Lower leg skin (tissue), 4 donors: ENCODE measurements at regions not wholly inside any gene's neighbourhood (a gene's known extent, or its start where the extent isn't known, plus 50 kb on each side); places are given as distances from the start of the nearest gene placed in this dataset.

Experiments
- DNase-seq, 2 donors: peaks; one replicate each; pipeline ENCODE4 v3.0.0-alpha.2; 2019; ENCODE audit warnings: low spot score in 2 of 2
- H3K4me3 ChIP-seq: fragments of 200-600 bp; sonication (generic); 2 replicates; pipeline ENCODE4 v1.5.1; 2017; ENCODE audit warnings: mild to moderate bottlenecking, low read depth; ENCODE audit not compliant: poor library complexity, severe bottlenecking
- POLR2A ChIP-seq, 2 donors: fragments of 450-650 bp; IDR thresholded peaks; one replicate each; pipeline ENCODE4 v1.6.1; 2016 to 2017; ENCODE audit warnings: antibody characterized with exemption in 2 of 2, mild to moderate bottlenecking in 1 of 2, moderate library complexity in 1 of 2
- WGBS, 2 donors: methylation state at CpG; one replicate each; pipeline ENCODE4 v1.1.5; 2018; 5-methylcytosine and 5-hydroxymethylcytosine counted together
- intact Hi-C: fragments of 100-400 bp; cut with DNase I; formaldehyde crosslinking; loops from one replicate; pipeline ENCODE4 v1.15.0; 2023; ENCODE audit warnings: low total_unique reads
- TF ChIP-seq, protein P1 (sequence below), 3 donors: fragments of 450-650 bp; IDR thresholded peaks; one replicate each; pipeline ENCODE4 v1.5.1; 2016; ENCODE audit warnings: antibody characterized with exemption in 3 of 3, mild to moderate bottlenecking in 3 of 3, moderate library complexity in 2 of 3

DNA sequence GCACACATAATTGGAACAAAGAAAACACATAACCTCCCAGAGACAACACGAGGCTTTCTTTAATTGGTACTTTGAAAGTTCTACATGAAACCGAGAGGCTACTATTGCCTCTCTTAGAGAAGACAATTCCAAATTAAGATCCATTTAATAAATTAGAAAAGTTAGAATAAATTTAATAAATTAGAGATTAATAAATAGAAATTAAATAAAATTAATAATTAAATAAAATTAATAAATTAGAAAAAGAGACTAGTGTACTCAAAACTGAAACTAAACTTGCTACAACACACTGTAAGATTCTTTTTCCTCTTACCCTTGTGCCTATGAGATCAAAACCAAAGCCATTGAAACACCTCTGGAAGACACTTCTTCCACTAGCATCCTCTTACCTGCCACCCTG lies 199.0 kb downstream of the URB2 start:
- H3K4me3 ChIP-seq, result no peak overlapping the region
- intact Hi-C loops, result no loop called here
- 86 to 92% methylated on average over 2 of the region's 2 CpGs for WGBS, 2 donors
- TF ChIP-seq POLR2A (IDR thresholded peaks at IDR 0.05), result no peak
- TF ChIP-seq, protein P1, sequence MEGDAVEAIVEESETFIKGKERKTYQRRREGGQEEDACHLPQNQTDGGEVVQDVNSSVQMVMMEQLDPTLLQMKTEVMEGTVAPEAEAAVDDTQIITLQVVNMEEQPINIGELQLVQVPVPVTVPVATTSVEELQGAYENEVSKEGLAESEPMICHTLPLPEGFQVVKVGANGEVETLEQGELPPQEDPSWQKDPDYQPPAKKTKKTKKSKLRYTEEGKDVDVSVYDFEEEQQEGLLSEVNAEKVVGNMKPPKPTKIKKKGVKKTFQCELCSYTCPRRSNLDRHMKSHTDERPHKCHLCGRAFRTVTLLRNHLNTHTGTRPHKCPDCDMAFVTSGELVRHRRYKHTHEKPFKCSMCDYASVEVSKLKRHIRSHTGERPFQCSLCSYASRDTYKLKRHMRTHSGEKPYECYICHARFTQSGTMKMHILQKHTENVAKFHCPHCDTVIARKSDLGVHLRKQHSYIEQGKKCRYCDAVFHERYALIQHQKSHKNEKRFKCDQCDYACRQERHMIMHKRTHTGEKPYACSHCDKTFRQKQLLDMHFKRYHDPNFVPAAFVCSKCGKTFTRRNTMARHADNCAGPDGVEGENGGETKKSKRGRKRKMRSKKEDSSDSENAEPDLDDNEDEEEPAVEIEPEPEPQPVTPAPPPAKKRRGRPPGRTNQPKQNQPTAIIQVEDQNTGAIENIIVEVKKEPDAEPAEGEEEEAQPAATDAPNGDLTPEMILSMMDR (IDR thresholded peaks at IDR 0.05), result no peak
- no peak for DNase-seq

DNA sequence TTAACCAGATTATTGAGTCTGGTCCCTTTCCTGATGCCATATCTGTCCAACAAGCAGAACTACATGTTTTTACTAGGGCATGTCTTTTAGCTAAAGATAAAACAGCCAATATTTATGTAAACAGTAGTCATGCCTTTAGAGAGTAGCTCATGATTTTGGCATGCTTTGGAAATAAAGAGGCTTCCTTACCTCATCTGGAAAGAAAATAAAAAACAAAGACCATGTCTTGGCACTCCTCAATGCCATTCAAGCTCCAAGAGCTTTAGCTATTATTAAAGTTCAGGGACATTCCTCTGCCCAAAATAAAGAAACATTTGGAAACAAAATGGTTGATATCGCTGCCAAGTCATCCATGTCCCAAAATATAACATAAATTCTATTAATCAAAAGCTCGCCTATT lies 202.4 kb downstream of the URB2 start:
- intact Hi-C loops, result no loop called here
- TF ChIP-seq POLR2A (IDR thresholded peaks at IDR 0.05), result no peak
- TF ChIP-seq, protein P1 (IDR thresholded peaks at IDR 0.05), result no peak
- H3K4me3 ChIP-seq, result no peak overlapping the region
- DNase-seq, result no peak
- 38 to 44% methylated on average over 2 of the region's 2 CpGs for WGBS, 2 donors

DNA sequence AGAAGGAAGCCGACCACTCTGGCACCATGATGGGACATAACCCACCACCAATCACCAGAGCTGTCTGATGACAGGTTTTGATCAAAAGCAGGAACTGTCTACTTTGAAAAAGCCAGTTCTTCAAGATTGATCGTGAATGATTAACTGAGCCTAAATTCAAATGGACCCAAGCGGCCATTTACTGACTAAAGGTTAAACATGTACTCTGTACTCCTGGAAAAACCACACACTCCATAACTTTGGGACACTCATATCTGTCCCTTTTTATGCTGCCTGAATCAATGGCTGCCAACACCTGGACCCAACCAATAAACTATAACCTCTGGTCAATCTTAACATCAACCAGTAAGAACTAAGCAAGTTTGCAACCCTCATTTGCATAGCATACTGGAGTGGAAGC lies 206.6 kb downstream of the URB2 start:
- H3K4me3 ChIP-seq, result no peak overlapping the region
- TF ChIP-seq, protein P1 (IDR thresholded peaks at IDR 0.05), result no peak
- no peak for TF ChIP-seq POLR2A (IDR thresholded peaks at IDR 0.05)
- 96 to 97% methylated on average over 3 of the region's 3 CpGs for WGBS, 2 donors
- intact Hi-C loops, result no loop called here
- no peak for DNase-seq

DNA sequence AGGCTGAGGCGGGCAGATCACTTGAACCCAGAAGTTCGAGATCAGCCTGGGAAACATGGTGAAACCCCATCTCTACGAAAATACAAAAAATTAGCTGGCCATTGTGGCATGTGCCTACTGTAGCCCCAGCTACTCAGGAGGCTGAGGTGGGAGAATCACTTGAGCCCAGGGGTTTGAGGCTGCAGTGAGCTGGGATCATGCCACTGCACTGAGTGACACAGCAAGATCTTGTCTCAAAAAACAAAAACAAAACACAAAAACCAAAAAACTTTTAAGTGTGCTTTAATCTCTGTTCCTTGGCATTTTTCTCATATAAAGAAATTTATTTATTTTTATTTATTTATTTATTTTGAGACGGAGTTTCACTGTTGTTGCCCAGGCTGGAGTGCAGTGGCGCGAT lies 208.2 kb downstream of the URB2 start:
- 90 to 92% methylated on average over 6 of the region's 6 CpGs for WGBS, 2 donors
- no peak overlapping the region for H3K4me3 ChIP-seq
- TF ChIP-seq POLR2A (IDR thresholded peaks at IDR 0.05), result no peak
- TF ChIP-seq, protein P1 (IDR thresholded peaks at IDR 0.05), result no peak
- DNase-seq, result no peak
- intact Hi-C loops, result no loop called here

DNA sequence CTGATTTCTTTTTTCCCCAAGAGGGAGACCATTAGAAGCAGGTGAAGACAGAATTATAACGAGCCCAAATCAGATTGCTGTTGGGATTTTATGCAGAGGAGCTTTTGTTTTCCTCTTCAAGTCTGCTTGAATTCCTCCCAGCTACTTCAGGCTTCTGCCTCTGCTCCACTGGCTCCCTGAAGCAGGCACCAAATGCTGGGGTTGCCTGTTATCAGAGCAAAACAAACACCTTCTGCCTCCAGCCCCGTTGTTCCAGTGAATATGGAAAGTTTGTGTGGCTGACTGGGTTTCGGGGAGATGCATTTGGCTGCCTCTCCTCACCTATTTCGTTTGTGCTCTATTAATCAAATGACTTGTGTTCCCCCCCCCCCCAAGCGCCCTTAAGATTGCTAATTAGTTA lies 209.2 kb downstream of the URB2 start:
- intact Hi-C loops, result no loop called here
- no peak overlapping the region for H3K4me3 ChIP-seq
- DNase-seq, result no peak
- 66 to 69% methylated on average over 5 of the region's 5 CpGs for WGBS, 2 donors
- TF ChIP-seq, protein P1 (IDR thresholded peaks at IDR 0.05), result no peak
- TF ChIP-seq POLR2A (IDR thresholded peaks at IDR 0.05), result no peak

DNA sequence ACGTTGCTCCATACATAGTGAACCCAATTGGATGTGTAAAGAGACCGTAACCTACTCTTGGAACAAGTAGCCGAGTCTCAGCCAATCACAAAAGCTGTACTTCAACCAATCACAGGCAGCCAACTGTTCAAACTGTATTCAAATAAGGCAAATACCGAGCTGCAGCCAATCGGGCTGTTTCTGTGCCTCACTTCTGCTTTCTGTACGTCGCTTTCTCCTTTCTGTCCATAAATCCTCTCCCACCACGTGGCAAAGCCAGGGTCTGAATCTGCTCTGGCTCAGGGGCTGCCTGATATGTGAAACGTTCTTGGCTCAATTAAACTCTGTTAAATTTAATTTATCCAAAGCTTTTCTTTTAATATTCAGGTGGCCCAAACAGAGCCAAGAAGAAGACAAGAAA lies 210.3 kb downstream of the URB2 start:
- no peak for DNase-seq
- no peak overlapping the region for H3K4me3 ChIP-seq
- intact Hi-C loops, result no loop called here
- WGBS, 2 donors, result 71 to 76% methylated on average over 9 of the region's 9 CpGs
- TF ChIP-seq POLR2A (IDR thresholded peaks at IDR 0.05), result no peak
- TF ChIP-seq, protein P1 (IDR thresholded peaks at IDR 0.05), result no peak
